GM12874 (cell line): ENCODE measurements at regions not wholly inside any gene's neighbourhood (a gene's known extent, or its start where the extent isn't known, plus 50 kb on each side); places are given as distances from the start of the nearest gene placed in this dataset.

Experiments
- CTCF ChIP-seq: IDR thresholded peaks from 2 replicates; pipeline ENCODE4 v1.5.1; 2011; ENCODE audit warnings: low read depth, mild to moderate bottlenecking, control low read depth, low read length, moderate library complexity; ENCODE audit not compliant: insufficient read depth

- no peak for TF ChIP-seq CTCF
Measured at GRCh38 chr6:12422848-12423247, 132.7 kb downstream of the EDN1 start.

GRCh38 chr6:12423832-12424231 lies 133.7 kb downstream of the EDN1 start:
- no peak for TF ChIP-seq CTCF

- TF ChIP-seq CTCF: no peak
Measured at GRCh38 chr6:12426121-12426520, 136.0 kb downstream of the EDN1 start.

GRCh38 chr6:12431023-12431422 lies 140.9 kb downstream of the EDN1 start:
- TF ChIP-seq CTCF: no peak

- TF ChIP-seq CTCF: no peak
Measured at GRCh38 chr6:12436224-12436623, 146.1 kb downstream of the EDN1 start.

GRCh38 chr6:12436683-12437082 lies 146.5 kb downstream of the EDN1 start:
- TF ChIP-seq CTCF: no peak

GRCh38 chr6:12439296-12439695 lies 149.1 kb downstream of the EDN1 start:
- TF ChIP-seq CTCF: no peak

GRCh38 chr6:12440981-12441380 lies 150.8 kb downstream of the EDN1 start:
- TF ChIP-seq CTCF: no peak
